HG03280 (cell line): ENCODE measurements at regions not wholly inside any gene's neighbourhood (a gene's known extent, or its start where the extent isn't known, plus 50 kb on each side); places are given as distances from the start of the nearest gene placed in this dataset.
"Not testable (repeated sequence)": the region's sequence is repeated elsewhere in the genome, so short reads cannot be mapped to it uniquely, and the experiment has no call there.

ENCODE experiments used
- ATAC-seq: cut with Tn5 transposase; IDR thresholded peaks from one replicate; pipeline ENCODE4 v1.9.1; 2021; ENCODE audit warnings: mild to moderate bottlenecking, moderate library complexity; ENCODE audit not compliant: unreplicated experiment

DNA sequence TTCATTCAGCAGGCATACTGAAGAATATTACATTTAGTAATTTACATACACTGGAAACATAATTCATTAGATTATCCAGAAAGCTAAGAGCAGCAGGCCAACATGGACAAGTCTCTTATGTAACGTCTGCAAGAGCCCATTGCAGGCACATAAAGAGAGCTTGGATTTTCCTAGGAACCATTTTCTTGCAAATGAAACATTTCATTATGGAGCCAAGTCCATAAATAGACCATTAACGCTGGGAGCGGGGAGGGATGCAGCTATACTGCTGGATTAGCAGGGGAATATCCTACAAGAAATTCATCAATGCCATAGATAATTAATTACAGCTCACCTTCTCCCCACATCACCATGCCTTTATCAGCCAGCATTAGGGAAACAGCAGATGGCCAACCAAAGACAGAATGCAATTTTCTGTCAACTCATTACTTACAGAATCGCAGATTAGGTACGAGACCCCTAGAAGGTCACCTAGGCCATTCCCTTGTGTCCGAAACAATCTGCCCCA, 170.4 kb downstream of the C1D start:
- no peak for ATAC-seq

GRCh38 chr2:67895227-67895941, 167.4 kb downstream of the C1D start:
- ATAC-seq, result no peak

DNA sequence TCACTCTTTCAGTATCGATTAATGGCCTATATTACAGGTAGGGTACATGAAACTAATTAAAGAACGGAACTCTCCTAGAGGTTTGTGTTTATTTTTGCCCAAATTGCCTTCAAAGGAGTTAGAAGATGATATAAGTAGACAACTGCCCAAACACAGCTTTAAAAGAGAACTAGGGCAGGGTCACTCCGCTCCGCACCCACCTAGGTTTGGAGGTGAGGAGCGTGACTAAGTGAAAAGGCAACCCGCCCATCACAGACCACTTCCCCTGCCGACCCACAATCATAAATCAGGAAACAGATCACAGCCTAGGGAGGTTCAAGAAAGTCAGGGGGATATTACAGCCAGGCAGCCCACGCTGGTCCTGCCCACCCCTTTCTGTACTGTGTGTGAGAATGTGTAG, 166.7 kb downstream of the C1D start:
- ATAC-seq, result no peak

DNA sequence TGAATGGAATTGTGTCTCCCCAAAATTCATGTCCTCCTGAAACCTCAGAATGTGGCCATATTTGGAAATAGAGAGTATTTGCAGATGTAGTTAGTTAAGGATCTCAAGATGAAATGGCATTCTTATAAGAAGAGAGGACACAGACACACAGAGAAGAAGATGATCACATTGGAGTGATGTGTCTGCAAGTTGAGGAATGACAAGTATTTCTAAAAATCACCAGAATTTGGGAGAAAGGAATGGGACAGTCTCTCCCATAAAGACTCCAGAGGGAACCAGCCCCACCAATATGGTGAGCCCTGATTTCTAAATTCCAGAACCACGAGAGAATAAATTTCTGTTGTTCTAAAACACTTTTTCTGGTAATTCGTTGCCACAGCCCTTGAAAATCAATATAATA, 166.3 kb downstream of the C1D start:
- no peak for ATAC-seq

DNA sequence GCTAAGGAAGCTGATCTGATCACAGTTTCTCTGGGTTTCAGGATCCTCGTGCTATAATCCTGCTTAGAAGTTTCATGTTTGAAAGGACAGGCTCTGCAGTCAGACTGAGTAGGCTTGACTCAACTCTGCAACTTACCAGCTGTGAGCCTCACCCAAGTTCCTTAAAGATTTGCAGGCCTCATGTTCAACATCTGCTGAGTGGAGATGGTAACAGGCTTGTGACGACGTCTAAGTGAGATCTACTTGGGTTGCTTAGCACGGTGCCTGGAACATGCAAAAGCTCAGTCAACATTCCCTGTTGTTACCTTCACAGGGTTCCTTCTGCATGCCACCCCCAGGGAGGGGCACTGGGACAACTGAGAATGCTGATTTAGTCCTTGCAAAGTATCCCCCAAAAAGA, 164.2 kb downstream of the C1D start:
- no peak for ATAC-seq

GRCh38 chr2:67899187-67899586, 163.6 kb downstream of the C1D start:
- no peak for ATAC-seq

GRCh38 chr2:67900826-67901225, 162.0 kb downstream of the C1D start:
- ATAC-seq, result no peak

GRCh38 chr2:67904566-67904965, 158.2 kb downstream of the C1D start:
- no peak for ATAC-seq

- no peak for ATAC-seq
These were observed 157.8 kb downstream of the C1D start for GRCh38 chr2:67904966-67905365.

GRCh38 chr2:67906547-67906946, 156.3 kb downstream of the C1D start:
- ATAC-seq, result not testable (repeated sequence)

DNA sequence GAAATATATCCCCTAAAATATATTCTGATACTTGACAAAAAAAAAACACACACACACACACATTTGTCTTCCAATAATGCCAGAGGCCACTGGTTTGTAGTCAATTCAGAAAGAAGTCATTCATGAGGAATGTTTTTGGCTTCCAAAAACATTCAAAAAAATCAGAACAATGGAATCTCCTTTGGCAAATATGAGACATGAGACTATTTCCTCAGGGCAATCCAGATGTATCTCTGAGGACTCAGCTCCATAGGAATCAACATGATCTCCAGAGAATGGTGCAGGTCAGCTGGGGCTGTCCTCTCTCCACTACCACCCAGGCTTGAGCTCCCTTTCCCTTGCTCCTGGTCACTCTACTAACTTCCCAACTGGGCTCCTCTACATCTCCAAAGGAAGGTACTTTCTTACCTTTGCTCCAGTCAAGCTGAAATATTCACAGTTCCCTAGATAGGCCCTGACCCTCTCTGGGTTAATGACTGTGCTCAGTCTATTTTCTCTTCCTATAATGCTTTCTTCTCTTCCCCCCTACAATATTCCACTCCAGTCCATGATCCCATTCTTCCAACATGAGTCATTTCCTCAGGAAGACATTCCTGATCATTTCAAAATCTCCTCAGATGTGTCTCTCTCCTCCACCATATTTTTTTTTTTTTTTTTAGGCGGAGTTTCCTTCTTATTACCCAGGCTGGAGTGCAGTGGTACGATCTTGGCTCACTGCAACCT, 145.3 kb downstream of the C1D start:
- no peak for ATAC-seq

DNA sequence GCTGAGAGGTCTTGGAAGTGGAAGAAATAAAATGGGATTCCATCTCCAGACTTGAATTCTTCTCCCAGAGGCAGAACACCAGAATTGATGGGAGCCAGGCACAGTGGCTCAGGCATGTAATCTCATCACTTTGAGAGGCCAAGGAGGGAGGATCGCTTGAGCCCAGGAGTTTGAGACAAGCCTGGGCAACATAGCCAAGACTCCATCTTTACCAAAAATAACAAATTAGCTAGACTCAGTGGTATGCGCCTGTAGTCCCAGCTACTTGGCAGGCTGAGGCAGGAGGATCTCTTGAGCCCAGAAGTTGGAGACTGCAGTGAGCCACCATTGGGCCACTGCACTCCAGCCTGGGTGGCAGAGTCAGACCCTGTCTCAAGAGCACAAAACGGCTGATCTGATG, 144.3 kb downstream of the C1D start:
- ATAC-seq, result no peak

DNA sequence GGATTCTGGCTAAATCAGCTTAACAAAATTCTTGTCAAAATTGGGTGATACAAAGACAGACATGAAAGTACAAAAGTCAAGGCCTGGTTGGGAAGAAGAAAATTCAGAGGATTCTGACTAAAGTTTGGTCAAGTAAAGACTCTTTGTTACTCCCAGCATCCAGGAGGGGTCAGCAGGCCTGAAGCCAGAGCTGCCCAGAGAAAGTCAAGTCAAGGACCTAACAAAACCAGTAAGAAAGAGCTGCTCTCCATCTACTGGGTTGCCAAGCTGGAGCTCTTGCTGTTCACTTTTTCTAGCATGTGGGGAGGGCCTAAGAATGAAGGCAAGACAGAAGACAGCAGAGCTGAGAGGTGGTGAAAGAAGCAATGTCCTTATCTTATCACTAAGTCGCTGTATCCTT, 143.3 kb downstream of the C1D start:
- no peak for ATAC-seq

- ATAC-seq, result no peak
These were observed 140.6 kb downstream of the C1D start for GRCh38 chr2:67922080-67922785.

- ATAC-seq, result no peak
These were observed 139.1 kb downstream of the C1D start for GRCh38 chr2:67923696-67924095.

GRCh38 chr2:67927501-67927900, 135.3 kb downstream of the C1D start:
- no peak for ATAC-seq

- ATAC-seq, result no peak
These were observed 132.6 kb downstream of the C1D start for GRCh38 chr2:67930156-67930555.

DNA sequence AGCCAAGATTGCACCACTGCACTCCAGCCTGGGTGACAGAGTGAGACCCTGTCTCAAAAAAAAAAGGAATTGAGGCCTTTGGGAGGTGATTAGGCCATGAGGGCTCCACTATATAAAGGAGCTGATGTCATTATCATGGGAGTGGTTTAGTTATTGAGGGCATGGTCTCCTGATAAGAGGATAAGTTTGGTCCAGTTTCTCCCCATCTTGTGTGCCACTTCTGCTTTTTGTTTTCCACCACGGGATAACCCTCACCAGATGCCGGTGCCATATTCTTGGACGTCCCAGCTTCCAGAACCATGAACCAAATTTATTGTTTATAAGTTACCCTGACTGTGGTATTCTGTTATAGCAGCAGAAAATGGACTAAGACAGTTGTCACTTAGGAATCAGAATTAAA, 125.8 kb downstream of the C1D start:
- no peak for ATAC-seq

GRCh38 chr2:67938053-67938452, 124.8 kb downstream of the C1D start:
- ATAC-seq, result no peak

DNA sequence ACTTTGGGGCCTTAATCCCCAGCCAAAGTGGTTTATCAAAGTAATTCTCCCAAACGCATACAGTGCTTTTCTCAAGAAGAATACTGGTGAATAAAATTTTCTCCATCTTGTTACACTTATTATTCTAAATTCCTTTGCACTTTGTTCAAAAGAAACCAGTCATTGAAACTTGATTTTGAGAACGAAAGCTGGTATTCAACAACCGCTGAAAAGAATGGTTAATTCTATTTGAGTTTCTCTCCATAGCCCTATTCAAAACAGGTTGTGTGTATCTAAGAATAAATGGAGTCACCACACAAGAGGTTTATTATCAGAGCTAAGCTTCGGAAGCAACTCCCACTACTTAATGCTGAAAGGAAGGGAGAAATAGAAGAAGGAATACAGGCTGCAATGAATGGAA, 117.7 kb downstream of the C1D start:
- ATAC-seq, result no peak

GRCh38 chr2:67945940-67946339, 116.9 kb downstream of the C1D start:
- ATAC-seq, result no peak

- ATAC-seq, result no peak
These were observed 114.7 kb downstream of the C1D start for GRCh38 chr2:67948057-67948456.
